IMR-90 (cell line): ENCODE measurements at regions not wholly inside any gene's neighbourhood (a gene's known extent, or its start where the extent isn't known, plus 50 kb on each side); places are given as distances from the start of the nearest gene placed in this dataset.

ENCODE experiments used
- ATAC-seq: fragments of 200-7000 bp; cut with Tn5 transposase; 2 replicates; pipeline ENCODE4 v1.9.1; 2020; ENCODE audit warnings: low read depth, mild to moderate bottlenecking, moderate library complexity
- BruUV-seq: library from RNA; stranded (reverse); fragments of 400-500 nt; replicated peaks from 2 replicates; lab custom pipeline; 2021; lab: Mats Ljungman, UMichigan
- CTCF ChIA-PET: fragments of 300-600 bp; formaldehyde crosslinking; extraction: SDS; loops from one replicate; lab custom pipeline; 2021; ENCODE audit warnings: antibody characterized with exemption; lab: Yijun Ruan, JAX
- POLR2A ChIA-PET: fragments of 300-600 bp; sonication (Branson Sonifier 250); formaldehyde crosslinking; loops from one replicate; lab custom pipeline; 2022; ENCODE audit warnings: antibody characterized with exemption; ENCODE audit not compliant: unreplicated experiment; lab: Charles Lee
- DNase-seq: peaks from one replicate; pipeline ENCODE4 v3.0.0; 2013
- H2AFZ ChIP-seq: replicated peaks from 2 replicates; pipeline ENCODE3; 2013; ENCODE audit warnings: low read length, mild to moderate bottlenecking; ENCODE audit not compliant: poor library complexity
- H2AK5ac ChIP-seq: 2 replicates; pipeline ENCODE4 v1.6.1; 2013; ENCODE audit warnings: low read depth, low read length, inconsistent platforms
- H2AK9ac ChIP-seq: replicated peaks from 2 replicates; pipeline ENCODE3; 2013; ENCODE audit warnings: mild to moderate bottlenecking, low read depth, low read length, moderate library complexity; ENCODE audit not compliant: poor library complexity
- H2BK120ac ChIP-seq: 2 replicates; pipeline ENCODE4 v1.6.1; 2013; ENCODE audit warnings: low read depth, low read length, inconsistent platforms
- H2BK15ac ChIP-seq: 3 replicates; pipeline ENCODE4 v1.6.1; 2013; ENCODE audit warnings: low read depth, low read length, inconsistent platforms
- H2BK20ac ChIP-seq: 2 replicates; pipeline ENCODE4 v1.6.1; 2013; ENCODE audit warnings: low read depth, mild to moderate bottlenecking, inconsistent platforms, low read length, moderate library complexity
- H2BK5ac ChIP-seq: 2 replicates; pipeline ENCODE4 v1.6.1; 2013; ENCODE audit warnings: mild to moderate bottlenecking, low read depth, low read length, inconsistent platforms; ENCODE audit not compliant: poor library complexity, severe bottlenecking
- H3K14ac ChIP-seq: replicated peaks from 2 replicates; pipeline ENCODE4 v1.6.1; 2013; ENCODE audit warnings: low read depth, low read length, inconsistent platforms
- H3K18ac ChIP-seq: 2 replicates; pipeline ENCODE4 v1.6.1; 2013; ENCODE audit warnings: low read depth, low read length, control low read depth
- H3K23ac ChIP-seq: 2 replicates; pipeline ENCODE4 v1.6.1; 2013; ENCODE audit warnings: low read depth, low read length, inconsistent platforms
- H3K27ac ChIP-seq: 2 replicates; pipeline ENCODE4 v1.5.1; 2013; ENCODE audit warnings: mild to moderate bottlenecking, control low read depth, low read length; ENCODE audit not compliant: insufficient read depth
- H3K27me3 ChIP-seq: 2 replicates; pipeline ENCODE4 v1.6.1; 2013; ENCODE audit warnings: low read length; ENCODE audit not compliant: control insufficient read depth, insufficient read depth
- H3K36me3 ChIP-seq: 2 replicates; pipeline ENCODE4 v1.6.1; 2013; ENCODE audit warnings: low read length, mixed read lengths; ENCODE audit not compliant: control insufficient read depth, insufficient read depth
- H3K4ac ChIP-seq: 2 replicates; pipeline ENCODE4 v1.6.1; 2013; ENCODE audit warnings: low read depth, low read length, inconsistent platforms
- H3K4me1 ChIP-seq: 2 replicates; pipeline ENCODE4 v1.6.1; 2013; ENCODE audit warnings: low read length, mixed read lengths; ENCODE audit not compliant: control insufficient read depth, insufficient read depth
- H3K4me2 ChIP-seq: 2 replicates; pipeline ENCODE4 v1.6.1; 2013; ENCODE audit warnings: low read depth, mild to moderate bottlenecking, control low read depth, low read length, moderate library complexity
- H3K4me3 ChIP-seq: 2 replicates; pipeline ENCODE4 v1.5.1; 2013; ENCODE audit warnings: low read depth, mild to moderate bottlenecking, control low read depth, low read length, moderate library complexity; ENCODE audit not compliant: insufficient read depth
- H3K56ac ChIP-seq: 2 replicates; pipeline ENCODE4 v1.6.1; 2013; ENCODE audit warnings: low read length, inconsistent platforms; ENCODE audit not compliant: insufficient read depth; ENCODE audit errors: extremely low read depth
- H3K79me1 ChIP-seq, 2 experiments: 2 replicates each; pipeline ENCODE4 v1.6.1; 2013; ENCODE audit warnings: low read length in 2 of 2, inconsistent platforms in 1 of 2, low read depth in 1 of 2
- H3K9ac ChIP-seq: 2 replicates; pipeline ENCODE4 v1.6.1; 2013; ENCODE audit warnings: low read depth, low read length, control low read depth
- H3K9me1 ChIP-seq: 2 replicates; pipeline ENCODE4 v1.6.1; 2013; ENCODE audit warnings: low read length, inconsistent platforms; ENCODE audit not compliant: insufficient read depth
- H3K9me3 ChIP-seq: 2 replicates; pipeline ENCODE4 v1.6.1; 2013; ENCODE audit warnings: low read length; ENCODE audit not compliant: control insufficient read depth, insufficient read depth
- H4K20me1 ChIP-seq: 2 replicates; pipeline ENCODE4 v1.6.1; 2013; ENCODE audit warnings: low read length, inconsistent platforms; ENCODE audit not compliant: insufficient read depth
- H4K5ac ChIP-seq: 2 replicates; pipeline ENCODE4 v1.6.1; 2013; ENCODE audit warnings: mild to moderate bottlenecking, low read depth, low read length, control low read depth
- H4K8ac ChIP-seq, 2 experiments: 2 replicates each; pipeline ENCODE4 v1.6.1; 2013; ENCODE audit warnings: low read depth in 2 of 2, low read length in 2 of 2, control low read depth in 1 of 2, inconsistent platforms in 1 of 2
- H4K91ac ChIP-seq: 2 replicates; pipeline ENCODE4 v1.6.1; 2013; ENCODE audit warnings: low read depth, low read length, inconsistent platforms; ENCODE audit not compliant: insufficient read depth
- BHLHE40 ChIP-seq: fragments of 150-350 bp; IDR thresholded peaks from 2 replicates; pipeline ENCODE4 v1.6.1; 2016; ENCODE audit warnings: mild to moderate bottlenecking, low read depth, low read length
- CTCF ChIP-seq: conservative IDR thresholded peaks from 2 replicates; pipeline ENCODE4 v1.5.1; 2012; ENCODE audit warnings: mild to moderate bottlenecking, low read depth, low read length, improper control_type of control experiment
- ELK1 ChIP-seq: fragments of 150-350 bp; IDR thresholded peaks from 2 replicates; pipeline ENCODE4 v1.6.1; 2016; ENCODE audit warnings: low read depth, mild to moderate bottlenecking, low read length, moderate library complexity, borderline replicate concordance
- MAFK ChIP-seq: IDR thresholded peaks from 2 replicates; pipeline ENCODE4 v1.6.1; 2012; ENCODE audit warnings: low read depth, low read length, improper control_type of control experiment
- MAZ ChIP-seq: IDR thresholded peaks from 2 replicates; pipeline ENCODE4 v1.6.1; 2012; ENCODE audit warnings: low read depth, mild to moderate bottlenecking, low read length, improper control_type of control experiment, moderate library complexity, borderline replicate concordance
- MXI1 ChIP-seq: IDR thresholded peaks from 2 replicates; pipeline ENCODE4 v1.6.1; 2012; ENCODE audit warnings: low read depth, mild to moderate bottlenecking, low read length, moderate library complexity, borderline replicate concordance
- POLR2A ChIP-seq: IDR thresholded peaks from 2 replicates; pipeline ENCODE4 v1.6.1; 2012; ENCODE audit warnings: mild to moderate bottlenecking, low read depth, low read length
- RAD21 ChIP-seq: IDR thresholded peaks from 2 replicates; pipeline ENCODE4 v1.6.1; 2012; ENCODE audit warnings: low read length, improper control_type of control experiment
- RCOR1 ChIP-seq: IDR thresholded peaks from 2 replicates; pipeline ENCODE4 v1.6.1; 2012; ENCODE audit warnings: mild to moderate bottlenecking, low read length, improper control_type of control experiment; ENCODE audit not compliant: insufficient replicate concordance
- RFX5 ChIP-seq: IDR thresholded peaks from 2 replicates; pipeline ENCODE4 v1.8.0; 2012; ENCODE audit warnings: low read depth, mild to moderate bottlenecking, low read length, moderate library complexity
- SMC3 ChIP-seq: fragments of 150-350 bp; IDR thresholded peaks from 2 replicates; pipeline ENCODE4 v1.6.1; 2016; ENCODE audit warnings: low read depth, mild to moderate bottlenecking, antibody characterized with exemption, low read length, moderate library complexity
- WGBS, 2 experiments: methylation state at CpG; one replicate each; pipeline versions ENCODE4 v1.1.5 to v1.1.7; 2013; ENCODE audit warnings: missing lambda C conversion rate in 2 of 2; ENCODE audit not compliant: insufficient read length in 1 of 2; ENCODE audit errors: extremely low coverage in 2 of 2; 5-methylcytosine and 5-hydroxymethylcytosine counted together
- dilution Hi-C: fragments of 300-500 bp; cut with HindIII; formaldehyde crosslinking; loops from one replicate; pipeline ENCODE4 v1.14.3; 2018; ENCODE audit warnings: low sequenced_read_pairs; ENCODE audit not compliant: unreplicated experiment
- in situ Hi-C: fragments of 300-500 bp; cut with MboI; formaldehyde crosslinking; loops from 3 replicates; pipeline ENCODE4 v1.14.3; 2019; ENCODE audit warnings: low sequenced_read_pairs, inconsistent platforms, mixed read lengths
- intact Hi-C: fragments of 100-400 bp; cut with micrococcal nuclease; formaldehyde crosslinking; loops from 2 replicates; pipeline ENCODE4 v1.10.0; 2022

GRCh38 chr2:15692551-15693377, 101.1 kb downstream of the DDX1 start:
- Histone ChIP-seq H3K9me1 (no peaks in the 10 kb centered on the region), H2BK20ac (no peak overlapping the region), H3K27ac (no peak overlapping the region), H3K9ac (no peak overlapping the region), H3K56ac (no peak overlapping the region), H4K8ac (no peak overlapping the region), H2BK5ac (no peak overlapping the region), H3K79me1 (no peaks in the 10 kb centered on the region), H3K4me2 (no peak overlapping the region), H3K14ac (no peak overlapping the region), H4K91ac (no peak overlapping the region), H3K27me3 (no peaks in the 10 kb centered on the region), H3K4me3 (no peak overlapping the region), H4K20me1 (no peaks in the 10 kb centered on the region), H4K5ac (no peak overlapping the region), H2AFZ (no peak overlapping the region), H2AK9ac (no peak overlapping the region), H3K9me3 (peaks cover 25% of the 10 kb centered on the region; the same call in 1 of the 2 replicates), H2BK120ac (no peak overlapping the region), H3K36me3 (no peaks in the 10 kb centered on the region), H3K4ac (no peak overlapping the region), H2BK15ac (no peak overlapping the region), H2AK5ac (no peak overlapping the region), H3K23ac (no peak overlapping the region), H3K4me1 (no peaks in the 10 kb centered on the region), H3K18ac (no peak overlapping the region)
- 0% methylated on average over 1 of the region's 15 CpGs; no CpG with 5 or more reads in 1 of the 2 experiments for WGBS, 2 experiments
- ChIA-PET POLR2A (no interaction called here), CTCF (interaction anchor here (0.6 kb wide), 1 partner anchor 64 kb away, joined by 4 read pairs; no protein-coding TSS in a partner anchor)
- ATAC-seq: no peak
- intact Hi-C loops (no loop called here), dilution Hi-C loops (no loop called here), in situ Hi-C loops (no loop called here)
- BruUV-seq: no TSS peak
- TF ChIP-seq RFX5 (no peak), MAFK (no peak), RAD21 (no peak), MAZ (no peak), BHLHE40 (no peak), RCOR1 (no peak), ELK1 (no peak), POLR2A (no peak), MXI1 (no peak), SMC3 (no peak), CTCF (no peak)
- DNase-seq: no peak
